ENCODE measurements at regions not wholly inside any gene's neighbourhood (a gene's known extent, or its start where the extent isn't known, plus 50 kb on each side); places are given as distances from the start of the nearest gene placed in this dataset.

DNA sequence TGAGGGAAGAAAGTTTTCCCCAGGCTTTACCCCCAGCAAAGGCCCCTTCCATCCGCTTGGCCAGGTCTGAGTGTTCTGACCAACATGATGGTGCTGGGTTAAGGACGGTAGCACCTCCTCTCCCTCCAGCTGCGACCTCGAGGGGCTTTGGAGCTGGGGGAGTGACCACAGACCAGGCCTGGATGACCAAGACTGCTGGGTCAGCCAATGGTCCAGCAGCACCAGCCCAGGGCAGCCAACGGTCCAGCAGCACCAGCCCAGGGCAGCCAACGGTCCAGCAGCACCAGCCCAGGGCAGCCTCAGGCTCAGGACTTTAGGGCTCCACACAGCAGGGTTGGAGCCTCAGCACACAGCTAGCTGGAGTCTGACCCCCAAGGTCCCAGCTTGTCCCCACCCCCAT, 57.2 kb upstream of the CNOT6 start:
- TF ChIP-seq, protein P1, sequence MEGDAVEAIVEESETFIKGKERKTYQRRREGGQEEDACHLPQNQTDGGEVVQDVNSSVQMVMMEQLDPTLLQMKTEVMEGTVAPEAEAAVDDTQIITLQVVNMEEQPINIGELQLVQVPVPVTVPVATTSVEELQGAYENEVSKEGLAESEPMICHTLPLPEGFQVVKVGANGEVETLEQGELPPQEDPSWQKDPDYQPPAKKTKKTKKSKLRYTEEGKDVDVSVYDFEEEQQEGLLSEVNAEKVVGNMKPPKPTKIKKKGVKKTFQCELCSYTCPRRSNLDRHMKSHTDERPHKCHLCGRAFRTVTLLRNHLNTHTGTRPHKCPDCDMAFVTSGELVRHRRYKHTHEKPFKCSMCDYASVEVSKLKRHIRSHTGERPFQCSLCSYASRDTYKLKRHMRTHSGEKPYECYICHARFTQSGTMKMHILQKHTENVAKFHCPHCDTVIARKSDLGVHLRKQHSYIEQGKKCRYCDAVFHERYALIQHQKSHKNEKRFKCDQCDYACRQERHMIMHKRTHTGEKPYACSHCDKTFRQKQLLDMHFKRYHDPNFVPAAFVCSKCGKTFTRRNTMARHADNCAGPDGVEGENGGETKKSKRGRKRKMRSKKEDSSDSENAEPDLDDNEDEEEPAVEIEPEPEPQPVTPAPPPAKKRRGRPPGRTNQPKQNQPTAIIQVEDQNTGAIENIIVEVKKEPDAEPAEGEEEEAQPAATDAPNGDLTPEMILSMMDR (IDR thresholded peaks at IDR 0.05; ENCODE audit: low read depth, low read length, poor library complexity, severe bottlenecking): no peak
- no peak for TF ChIP-seq EZH2phosphoT487 (IDR thresholded peaks at IDR 0.05; ENCODE audit: borderline replicate concordance, low read length)
